GM23248 (cell line): ENCODE measurements at regions not wholly inside any gene's neighbourhood (a gene's known extent, or its start where the extent isn't known, plus 50 kb on each side); places are given as distances from the start of the nearest gene placed in this dataset.
A peak's percentile ranks its signal among the peaks of the same experiment; 100 is the strongest.
"Not testable (repeated sequence)": the region's sequence is repeated elsewhere in the genome, so short reads cannot be mapped to it uniquely, and the experiment has no call there.

Source experiments
- DNase-seq: peaks from one replicate; pipeline ENCODE4 v3.0.0-alpha.2; 2015
- H2AFZ ChIP-seq: fragments of 200-600 bp; sonication (generic); 2 replicates; pipeline ENCODE4 v1.6.1; 2016; ENCODE audit warnings: antibody characterized with exemption
- H3F3A ChIP-seq: fragments of 200-600 bp; sonication (generic); 2 replicates; pipeline ENCODE4 v1.6.1; 2016; ENCODE audit warnings: mild to moderate bottlenecking, antibody characterized with exemption, mixed run types; ENCODE audit not compliant: insufficient read depth
- H3K27ac ChIP-seq: fragments of 200-600 bp; sonication (generic); 2 replicates; pipeline ENCODE4 v1.5.1; 2016; ENCODE audit warnings: mild to moderate bottlenecking
- H3K27me3 ChIP-seq: fragments of 200-600 bp; sonication (generic); replicated peaks from 2 replicates; pipeline ENCODE4 v1.6.1; 2016; ENCODE audit warnings: mild to moderate bottlenecking; ENCODE audit not compliant: insufficient read depth
- H3K36me3 ChIP-seq: fragments of 200-600 bp; sonication (generic); 2 replicates; pipeline ENCODE4 v1.6.1; 2016; ENCODE audit warnings: low read depth, mild to moderate bottlenecking
- H3K4me1 ChIP-seq: fragments of 200-600 bp; sonication (generic); 2 replicates; pipeline ENCODE4 v1.6.1; 2016; ENCODE audit warnings: mild to moderate bottlenecking; ENCODE audit not compliant: insufficient read depth
- H3K4me2 ChIP-seq: fragments of 200-600 bp; sonication (generic); one replicate; pipeline ENCODE4 v1.6.1; 2016; ENCODE audit warnings: mild to moderate bottlenecking; ENCODE audit not compliant: unreplicated experiment
- H3K4me3 ChIP-seq: fragments of 200-600 bp; sonication (generic); 2 replicates; pipeline ENCODE4 v1.5.1; 2016; ENCODE audit warnings: mild to moderate bottlenecking
- H3K79me2 ChIP-seq: fragments of 200-600 bp; sonication (generic); 2 replicates; pipeline ENCODE4 v1.6.1; 2016; ENCODE audit warnings: mild to moderate bottlenecking; ENCODE audit not compliant: insufficient read depth
- H3K9ac ChIP-seq: fragments of 200-600 bp; sonication (generic); 2 replicates; pipeline ENCODE4 v1.6.1; 2016; ENCODE audit warnings: mild to moderate bottlenecking
- H3K9me2 ChIP-seq: fragments of 200-600 bp; sonication (generic); 2 replicates; pipeline ENCODE4 v1.6.1; 2016; ENCODE audit warnings: mixed run types, mild to moderate bottlenecking, moderate library complexity; ENCODE audit not compliant: insufficient read depth
- H3K9me3 ChIP-seq: fragments of 200-600 bp; sonication (generic); one replicate; pipeline ENCODE4 v1.6.1; 2017; ENCODE audit warnings: low read depth
- H4K20me1 ChIP-seq: fragments of 200-600 bp; sonication (generic); 2 replicates; pipeline ENCODE4 v1.6.0; 2016; ENCODE audit not compliant: insufficient read depth
- EZH2 ChIP-seq: fragments of 200-600 bp; sonication (generic); IDR thresholded peaks from 2 replicates; pipeline ENCODE4 v1.6.1; 2018; ENCODE audit warnings: antibody characterized with exemption, mild to moderate bottlenecking; ENCODE audit not compliant: insufficient read depth, poor library complexity, severe bottlenecking
- EZH2phosphoT487 ChIP-seq: fragments of 200-600 bp; sonication (generic); IDR thresholded peaks from 2 replicates; pipeline ENCODE4 v1.6.1; 2018; ENCODE audit warnings: antibody characterized with exemption, moderate library complexity, mild to moderate bottlenecking, low read depth; ENCODE audit not compliant: insufficient read depth
- WGBS, 2 experiments: methylation state at CpG; one replicate each; pipeline ENCODE4 v1.1.6; 2015 to 2017; ENCODE audit warnings: low lambda C conversion rate in 2 of 2, low coverage in 1 of 2; ENCODE audit errors: missing lambda C conversion rate in 2 of 2; 5-methylcytosine and 5-hydroxymethylcytosine counted together
- in situ Hi-C: fragments of 300-500 bp; cut with MboI; formaldehyde crosslinking; loops from 2 replicates; pipeline ENCODE4 v1.15.0; 2020

DNA sequence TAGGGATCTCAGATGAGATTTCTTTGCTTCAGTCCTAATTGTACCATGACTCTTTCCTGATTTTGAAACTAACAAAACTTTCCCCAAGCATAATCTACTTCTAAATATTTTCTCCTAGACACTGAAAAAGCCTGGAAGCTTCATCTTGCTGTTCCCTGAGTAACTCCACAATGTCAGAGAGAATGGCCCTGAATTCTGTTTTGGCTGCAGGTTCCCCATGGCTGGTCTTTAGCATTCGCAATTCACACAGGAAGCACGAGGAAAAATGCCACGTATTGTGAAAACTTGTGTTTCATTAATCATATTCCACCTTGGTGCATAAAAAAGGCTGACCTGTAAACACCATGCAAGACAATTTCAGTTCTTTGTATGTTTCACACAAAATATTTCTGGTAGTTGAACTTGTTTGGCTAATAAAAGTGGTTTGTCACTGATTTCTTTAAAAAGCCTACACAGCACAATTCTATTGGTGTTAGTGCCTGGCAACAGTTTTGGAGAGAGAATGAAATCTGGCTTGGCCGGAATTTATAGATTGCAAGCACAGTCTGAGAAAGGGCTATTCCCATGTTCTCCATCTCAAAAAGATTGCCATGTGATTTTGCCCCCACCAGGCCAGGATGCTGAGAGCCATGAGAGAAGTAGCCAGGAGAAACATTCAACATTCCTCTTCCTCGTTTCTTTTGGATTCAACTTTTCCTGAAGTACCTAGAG is 367.1 kb downstream of the NDFIP2 start:
- no peaks in the 10 kb centered on the region for H3K4me1 ChIP-seq

GRCh38 chr13:79846386-79846785 is 365.4 kb downstream of the NDFIP2 start:
- no peak overlapping the region for H3K4me3 ChIP-seq
- 93 to 95% methylated on average over 4 of the region's 4 CpGs for WGBS, 2 experiments
- no peaks in the 10 kb centered on the region for H4K20me1 ChIP-seq
- H3K27ac ChIP-seq = no peak overlapping the region
- H3K36me3 ChIP-seq = no peaks in the 10 kb centered on the region
- H2AFZ ChIP-seq = no peak overlapping the region
- H3K9ac ChIP-seq = no peak overlapping the region
- TF ChIP-seq EZH2phosphoT487 (no peak), EZH2 (no peak)
- H3F3A ChIP-seq = no peaks in the 10 kb centered on the region
- no peaks in the 10 kb centered on the region for H3K9me2 ChIP-seq
- DNase-seq = no peak
- H3K4me2 ChIP-seq = no peak overlapping the region
- H3K9me3 ChIP-seq = no peaks in the 10 kb centered on the region
- in situ Hi-C loops = no loop called here
- H3K79me2 ChIP-seq = no peaks in the 10 kb centered on the region
- H3K4me1 ChIP-seq = no peaks in the 10 kb centered on the region
- no peaks in the 10 kb centered on the region for H3K27me3 ChIP-seq

More for the DNA sequence above, 367.1 kb downstream of the NDFIP2 start:
- TF ChIP-seq EZH2 (no peak), EZH2phosphoT487 (no peak)
- Histone ChIP-seq H3K9ac (no peak overlapping the region), H3K4me2 (no peak overlapping the region), H3K9me3 (no peaks in the 10 kb centered on the region), H3K36me3 (no peaks in the 10 kb centered on the region), H3K9me2 (no peaks in the 10 kb centered on the region), H2AFZ (no peak overlapping the region), H3F3A (no peaks in the 10 kb centered on the region), H3K27ac (no peak overlapping the region), H3K4me3 (no peak overlapping the region), H3K79me2 (no peaks in the 10 kb centered on the region), H3K27me3 (no peaks in the 10 kb centered on the region), H4K20me1 (no peaks in the 10 kb centered on the region)
- DNase-seq = no peak
- in situ Hi-C loops = no loop called here
- 54 to 68% methylated on average over 5 of the region's 5 CpGs for WGBS, 2 experiments

GRCh38 chr13:79837741-79838450 is 356.9 kb downstream of the NDFIP2 start:
- Histone ChIP-seq H3K79me2 (no peaks in the 10 kb centered on the region), H3K27me3 (no peaks in the 10 kb centered on the region), H3K36me3 (no peaks in the 10 kb centered on the region), H3F3A (0 out of 2 replicates have a peak, but pooled peaks cover 4% of the 10 kb centered on the region), H3K9ac (no peak overlapping the region), H3K27ac (no peak overlapping the region), H4K20me1 (no peaks in the 10 kb centered on the region), H3K4me1 (peaks cover 7% of the 10 kb centered on the region), H3K9me3 (no peaks in the 10 kb centered on the region), H3K9me2 (no peaks in the 10 kb centered on the region), H3K4me3 (no peak overlapping the region), H3K4me2 (no peak overlapping the region), H2AFZ (no peak overlapping the region)
- TF ChIP-seq EZH2phosphoT487 (no peak), EZH2 (no peak)
- peak; percentile 40 for DNase-seq
- in situ Hi-C loops = no loop called here
- WGBS, 2 experiments = 51 to 55% methylated on average over 3 of the region's 3 CpGs

- H3K27me3 ChIP-seq, H3K9ac ChIP-seq, H3K4me2 ChIP-seq, H3K36me3 ChIP-seq, in situ Hi-C loops, H2AFZ ChIP-seq, H3K79me2 ChIP-seq, DNase-seq, H3K9me3 ChIP-seq, H3F3A ChIP-seq, H4K20me1 ChIP-seq, H3K27ac ChIP-seq, H3K4me1 ChIP-seq, H3K4me3 ChIP-seq, H3K9me2 ChIP-seq: not testable (repeated sequence)
- 96 to 100% methylated on average over 2 of the region's 2 CpGs for WGBS, 2 experiments
Measured at GRCh38 chr13:79836121-79836520, 355.2 kb downstream of the NDFIP2 start.
